Bronchial epithelial cell (primary cell): ENCODE measurements at regions not wholly inside any gene's neighbourhood (a gene's known extent, or its start where the extent isn't known, plus 50 kb on each side); places are given as distances from the start of the nearest gene placed in this dataset.
"Not testable (repeated sequence)": the region's sequence is repeated elsewhere in the genome, so short reads cannot be mapped to it uniquely, and the experiment has no call there.

Experiments used
- DNase-seq: peaks from one replicate; pipeline ENCODE4 v3.0.0-alpha.2; 2010; ENCODE audit warnings: low read depth
- FAIRE-seq: peaks from 2 replicates; lab custom pipeline; 2011; peaks lifted over from hg19 to GRCh38; lab: Jason Lieb, UNC
- H3K27me3 ChIP-seq: 2 replicates; pipeline ENCODE4 v1.5.1; 2011; ENCODE audit warnings: low read length; ENCODE audit not compliant: control insufficient read depth, insufficient read depth
- H3K36me3 ChIP-seq: 2 replicates; pipeline ENCODE4 v1.5.1; 2011; ENCODE audit warnings: low read length; ENCODE audit not compliant: control insufficient read depth, insufficient read depth
- H3K4me3 ChIP-seq: 2 replicates; pipeline ENCODE4 v1.5.1; 2011; ENCODE audit warnings: mild to moderate bottlenecking, low read depth, low read length, control low read depth
- TF ChIP-seq, protein P1 (sequence below): IDR thresholded peaks from 2 replicates; pipeline ENCODE4 v1.5.1; 2011; ENCODE audit warnings: mild to moderate bottlenecking, moderate library complexity, low read length, control low read depth, inconsistent platforms; ENCODE audit not compliant: insufficient read depth, severe bottlenecking

DNA sequence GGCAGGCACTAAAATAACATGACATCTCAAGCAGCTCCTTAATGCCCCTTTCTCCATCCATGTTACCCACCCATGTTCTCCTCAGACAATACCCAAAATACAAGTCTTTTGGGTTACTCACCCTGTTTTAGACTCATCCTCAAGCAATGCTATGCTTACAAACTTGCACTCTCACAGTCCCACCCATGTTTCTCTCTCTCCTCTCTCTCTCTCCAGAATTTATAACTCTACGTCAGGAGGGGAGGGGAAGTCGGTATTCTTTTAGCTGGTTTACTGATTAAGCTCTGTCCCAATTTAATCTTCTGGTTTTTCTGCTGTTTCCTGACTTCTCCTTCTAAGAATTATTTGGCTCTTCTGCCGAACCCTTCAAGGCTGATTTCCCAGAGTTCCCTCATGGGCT is 98.0 kb upstream of the NR5A2 start:
- Histone ChIP-seq H3K27me3 (no peaks in the 10 kb centered on the region), H3K36me3 (no peaks in the 10 kb centered on the region), H3K4me3 (no peak overlapping the region)
- TF ChIP-seq, protein P1, sequence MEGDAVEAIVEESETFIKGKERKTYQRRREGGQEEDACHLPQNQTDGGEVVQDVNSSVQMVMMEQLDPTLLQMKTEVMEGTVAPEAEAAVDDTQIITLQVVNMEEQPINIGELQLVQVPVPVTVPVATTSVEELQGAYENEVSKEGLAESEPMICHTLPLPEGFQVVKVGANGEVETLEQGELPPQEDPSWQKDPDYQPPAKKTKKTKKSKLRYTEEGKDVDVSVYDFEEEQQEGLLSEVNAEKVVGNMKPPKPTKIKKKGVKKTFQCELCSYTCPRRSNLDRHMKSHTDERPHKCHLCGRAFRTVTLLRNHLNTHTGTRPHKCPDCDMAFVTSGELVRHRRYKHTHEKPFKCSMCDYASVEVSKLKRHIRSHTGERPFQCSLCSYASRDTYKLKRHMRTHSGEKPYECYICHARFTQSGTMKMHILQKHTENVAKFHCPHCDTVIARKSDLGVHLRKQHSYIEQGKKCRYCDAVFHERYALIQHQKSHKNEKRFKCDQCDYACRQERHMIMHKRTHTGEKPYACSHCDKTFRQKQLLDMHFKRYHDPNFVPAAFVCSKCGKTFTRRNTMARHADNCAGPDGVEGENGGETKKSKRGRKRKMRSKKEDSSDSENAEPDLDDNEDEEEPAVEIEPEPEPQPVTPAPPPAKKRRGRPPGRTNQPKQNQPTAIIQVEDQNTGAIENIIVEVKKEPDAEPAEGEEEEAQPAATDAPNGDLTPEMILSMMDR, result no peak
- DNase-seq, result no peak
- FAIRE-seq, result no peak

DNA sequence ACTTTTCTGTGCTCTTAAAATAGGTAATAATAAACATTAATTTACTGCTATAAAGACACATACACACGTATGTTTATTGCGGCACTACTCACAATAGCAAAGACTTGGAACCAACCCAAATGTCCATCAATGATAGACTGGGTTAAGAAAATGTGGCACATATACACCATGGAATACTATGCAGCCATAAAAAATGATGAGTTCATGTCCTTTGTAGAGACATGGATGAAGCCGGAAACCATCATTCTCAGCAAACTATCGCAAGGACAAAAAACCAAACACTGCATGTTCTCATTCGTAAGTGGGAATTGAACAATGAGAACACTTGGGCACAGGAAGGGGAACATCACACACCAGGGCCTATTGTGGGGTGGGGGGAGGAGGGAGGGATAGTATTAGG is 97.4 kb upstream of the NR5A2 start:
- not testable (repeated sequence) for H3K4me3 ChIP-seq, H3K36me3 ChIP-seq, DNase-seq, FAIRE-seq, H3K27me3 ChIP-seq

DNA sequence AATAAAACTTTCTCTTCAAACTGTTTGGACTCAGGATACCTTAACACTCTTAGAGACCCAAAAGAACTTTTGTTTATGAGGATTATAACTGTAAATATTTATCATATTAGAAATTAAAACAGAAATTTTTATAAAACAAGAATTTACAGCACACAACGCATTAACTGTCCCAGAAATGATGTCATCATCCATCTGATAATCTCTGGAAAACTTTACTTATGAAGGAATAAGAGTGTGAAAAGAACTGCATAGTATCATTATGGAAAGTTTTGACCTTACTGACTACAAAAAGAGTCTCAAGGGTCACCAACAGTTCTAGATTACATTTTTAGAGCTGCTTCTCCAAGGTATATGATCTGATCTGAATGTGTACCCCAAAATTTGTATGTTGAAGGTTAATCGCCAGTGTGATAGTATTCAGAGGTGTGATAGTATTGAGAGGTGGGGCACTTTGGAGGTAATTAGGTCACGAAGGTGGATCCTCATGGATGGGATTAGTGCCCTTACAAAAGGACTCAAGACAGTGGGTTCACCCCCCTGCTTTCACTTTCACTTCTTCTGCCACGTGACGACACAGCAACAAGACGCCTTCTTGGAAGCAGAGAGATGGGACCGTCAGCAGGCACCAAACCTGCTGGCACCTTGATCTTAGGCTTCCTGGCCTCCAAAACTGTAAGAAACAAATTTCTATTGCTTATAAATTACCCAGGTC is 95.7 kb upstream of the NR5A2 start:
- FAIRE-seq, result no peak
- no peaks in the 10 kb centered on the region for H3K27me3 ChIP-seq
- DNase-seq, result no peak
- TF ChIP-seq, protein P1, result no peak
- no peaks in the 10 kb centered on the region for H3K36me3 ChIP-seq
- no peak overlapping the region for H3K4me3 ChIP-seq

DNA sequence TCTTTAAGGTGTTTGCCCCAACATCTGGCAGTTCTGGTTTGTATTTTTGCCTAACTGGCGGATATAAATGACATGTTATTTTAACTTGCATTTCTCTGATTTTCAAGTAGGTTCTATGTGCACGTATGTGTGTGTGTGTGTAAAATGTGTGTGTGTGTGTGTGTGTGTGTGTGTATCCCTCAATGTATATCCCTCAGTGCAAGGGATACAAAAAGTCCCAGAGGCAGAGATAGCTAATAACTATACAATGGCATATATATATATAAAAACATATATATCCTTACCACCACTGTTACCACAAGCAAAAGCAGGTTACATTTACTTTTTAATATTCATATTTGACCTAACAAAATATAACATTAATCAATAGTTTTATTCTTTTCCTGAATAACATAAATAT is 95.0 kb upstream of the NR5A2 start:
- TF ChIP-seq, protein P1, result no peak
- no peak for DNase-seq
- no peaks in the 10 kb centered on the region for H3K27me3 ChIP-seq
- H3K36me3 ChIP-seq, result no peaks in the 10 kb centered on the region
- no peak overlapping the region for H3K4me3 ChIP-seq
- no peak for FAIRE-seq

DNA sequence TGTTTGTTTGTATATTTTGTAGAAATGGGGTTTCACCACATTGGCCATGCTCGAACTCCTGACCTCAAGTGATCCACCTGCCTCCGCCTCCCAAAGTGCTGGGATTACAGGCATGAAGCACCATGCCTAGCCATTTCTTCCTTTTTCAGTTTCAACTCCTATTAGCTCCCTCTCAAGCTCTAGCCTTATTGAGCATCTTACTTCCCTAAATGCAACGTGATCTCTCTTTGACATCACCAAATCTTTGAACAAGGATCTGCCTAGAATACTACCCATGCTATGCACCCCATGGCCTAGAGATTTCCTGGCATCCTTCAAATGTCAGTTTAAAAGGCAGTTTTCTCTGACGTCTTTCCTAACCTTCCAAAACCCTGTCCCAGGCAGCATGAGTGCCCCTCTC is 91.1 kb upstream of the NR5A2 start:
- FAIRE-seq (no peak), DNase-seq (no peak)
- TF ChIP-seq, protein P1, result no peak
- no peak overlapping the region for H3K4me3 ChIP-seq
- no peaks in the 10 kb centered on the region for H3K36me3 ChIP-seq
- no peaks in the 10 kb centered on the region for H3K27me3 ChIP-seq

DNA sequence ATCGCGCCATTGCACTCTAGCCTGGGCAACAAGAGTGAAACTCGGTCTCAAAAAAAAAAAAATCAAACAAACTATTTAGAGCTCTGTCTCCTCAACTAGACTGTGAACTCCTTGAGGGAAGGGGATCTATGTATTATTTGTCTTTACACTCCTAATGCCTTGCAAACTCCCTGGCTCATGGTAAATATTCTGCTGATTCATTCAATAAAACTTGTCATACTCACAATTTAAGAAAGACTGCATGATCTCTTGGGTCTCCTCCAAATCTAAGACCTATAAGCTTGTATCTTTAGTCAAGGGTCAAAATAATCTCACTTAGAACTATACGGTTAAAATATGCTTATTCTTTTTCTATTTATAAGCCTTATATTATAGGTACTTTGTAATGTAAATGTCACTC is 90.3 kb upstream of the NR5A2 start:
- Histone ChIP-seq H3K4me3 (no peak overlapping the region), H3K36me3 (no peaks in the 10 kb centered on the region), H3K27me3 (no peaks in the 10 kb centered on the region)
- TF ChIP-seq, protein P1, result no peak
- DNase-seq (no peak), FAIRE-seq (no peak)
